ENCODE measurements at regions not wholly inside any gene's neighbourhood (a gene's known extent, or its start where the extent isn't known, plus 50 kb on each side); places are given as distances from the start of the nearest gene placed in this dataset.
"Not testable (repeated sequence)": the region's sequence is repeated elsewhere in the genome, so short reads cannot be mapped to it uniquely, and the experiment has no call there.

- Histone ChIP-seq H3K36me3 (ENCODE audit: insufficient read depth, low read length) (no peaks in the 10 kb centered on the region), H3K4me3 (ENCODE audit: low read length) (no peak overlapping the region), H3K27ac (ENCODE audit: low read depth in 1 of 2, low read length in 2 of 2) (no peak overlapping the region), H3K9me3 (ENCODE audit: control insufficient read depth in 1 of 2, insufficient read depth in 1 of 2, low read length in 2 of 2) (no peaks in the 10 kb centered on the region), H3K4me1 (ENCODE audit: insufficient read depth, low read length) (no peaks in the 10 kb centered on the region), H3K27me3 (ENCODE audit: control insufficient read depth in 1 of 2, insufficient read depth in 2 of 2, low read length in 2 of 2) (no peaks in the 10 kb centered on the region)
- DNase-seq: no peak
- Mint-ChIP-seq H3K4me1 (ENCODE audit: low read depth) (no peaks in the 10 kb centered on the region), H3K27me3 (no peaks in the 10 kb centered on the region), H3K36me3 (ENCODE audit: low read depth) (no peaks in the 10 kb centered on the region), H3K9me3 (no peaks in the 10 kb centered on the region), H3K4me3 (no peak overlapping the region), H3K27ac (no peak overlapping the region)
- ATAC-seq (ENCODE audit: poor library complexity): no peak
- no peak for TF ChIP-seq CTCF (IDR thresholded peaks at IDR 0.05)
- ChIA-PET CTCF (no interaction called here), POLR2A (no interaction called here)
- intact Hi-C loops (cut with DNase I, micrococcal nuclease): no loop called here
Observed at GRCh38 chr1:203559523-203559922, 65.6 kb downstream of the OPTC start.

GRCh38 chr1:203561761-203562160 lies 64.9 kb upstream of the ATP2B4 start:
- H3K27ac ChIP-seq (ENCODE audit: low read depth in 1 of 2, low read length in 2 of 2); H3K27ac Mint-ChIP-seq; H3K36me3 ChIP-seq (ENCODE audit: insufficient read depth, low read length); DNase-seq; intact Hi-C loops (cut with DNase I, micrococcal nuclease); H3K4me1 ChIP-seq (ENCODE audit: insufficient read depth, low read length); ATAC-seq (ENCODE audit: poor library complexity); H3K27me3 Mint-ChIP-seq; H3K4me3 Mint-ChIP-seq; H3K9me3 Mint-ChIP-seq; H3K27me3 ChIP-seq (ENCODE audit: control insufficient read depth in 1 of 2, insufficient read depth in 2 of 2, low read length in 2 of 2); H3K36me3 Mint-ChIP-seq (ENCODE audit: low read depth); H3K9me3 ChIP-seq (ENCODE audit: control insufficient read depth in 1 of 2, insufficient read depth in 1 of 2, low read length in 2 of 2); H3K4me3 ChIP-seq (ENCODE audit: low read length); POLR2A ChIA-PET; H3K4me1 Mint-ChIP-seq (ENCODE audit: low read depth): not testable (repeated sequence)
- CTCF ChIA-PET: interaction anchor here (1.0 kb wide), 1 partner anchor 16 kb away, joined by 3 read pairs; no protein-coding TSS in a partner anchor

DNA sequence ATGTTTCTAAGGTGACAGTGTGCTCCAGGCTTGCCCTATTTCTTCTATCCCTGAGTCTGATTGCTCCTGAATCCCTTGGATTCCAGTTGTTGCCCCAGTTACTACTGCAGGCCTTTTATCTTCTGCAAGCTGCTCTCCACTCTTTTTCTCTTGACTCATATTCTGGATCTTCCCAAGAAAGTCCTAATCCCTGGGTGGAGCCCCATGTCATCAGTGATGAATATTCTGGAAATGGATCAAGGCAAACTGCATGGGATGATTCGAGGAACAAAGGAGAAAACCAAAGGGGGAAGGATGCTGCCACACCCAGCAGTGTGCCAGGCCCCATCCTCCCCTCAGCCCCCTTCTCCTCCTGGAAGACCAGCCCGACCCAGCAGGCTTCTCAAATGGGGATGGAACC lies 63.3 kb upstream of the ATP2B4 start:
- no peaks in the 10 kb centered on the region for H3K27me3 Mint-ChIP-seq
- no peak overlapping the region for H3K4me3 Mint-ChIP-seq
- H3K9me3 Mint-ChIP-seq: no peaks in the 10 kb centered on the region
- H3K27ac Mint-ChIP-seq: no peak overlapping the region
- no peak for TF ChIP-seq CTCF (IDR thresholded peaks at IDR 0.05)
- DNase-seq (no peak), ATAC-seq (ENCODE audit: poor library complexity) (no peak)
- no peaks in the 10 kb centered on the region for H3K36me3 Mint-ChIP-seq (ENCODE audit: low read depth)
- no peaks in the 10 kb centered on the region for H3K36me3 ChIP-seq (ENCODE audit: insufficient read depth, low read length)
- ChIA-PET POLR2A (no interaction called here), CTCF (interaction anchor here (0.6 kb wide), 1 partner anchor 310 kb away, joined by 3 read pairs; no protein-coding TSS in a partner anchor)
- H3K27me3 ChIP-seq (ENCODE audit: control insufficient read depth in 1 of 2, insufficient read depth in 2 of 2, low read length in 2 of 2): no peaks in the 10 kb centered on the region
- no peaks in the 10 kb centered on the region for H3K4me1 Mint-ChIP-seq (ENCODE audit: low read depth)
- H3K4me1 ChIP-seq (ENCODE audit: insufficient read depth, low read length): no peaks in the 10 kb centered on the region
- H3K4me3 ChIP-seq (ENCODE audit: low read length): no peak overlapping the region
- intact Hi-C loops (cut with DNase I, micrococcal nuclease): no loop called here
- no peak overlapping the region for H3K27ac ChIP-seq (ENCODE audit: low read depth in 1 of 2, low read length in 2 of 2)
- no peaks in the 10 kb centered on the region for H3K9me3 ChIP-seq (ENCODE audit: control insufficient read depth in 1 of 2, insufficient read depth in 1 of 2, low read length in 2 of 2)

DNA sequence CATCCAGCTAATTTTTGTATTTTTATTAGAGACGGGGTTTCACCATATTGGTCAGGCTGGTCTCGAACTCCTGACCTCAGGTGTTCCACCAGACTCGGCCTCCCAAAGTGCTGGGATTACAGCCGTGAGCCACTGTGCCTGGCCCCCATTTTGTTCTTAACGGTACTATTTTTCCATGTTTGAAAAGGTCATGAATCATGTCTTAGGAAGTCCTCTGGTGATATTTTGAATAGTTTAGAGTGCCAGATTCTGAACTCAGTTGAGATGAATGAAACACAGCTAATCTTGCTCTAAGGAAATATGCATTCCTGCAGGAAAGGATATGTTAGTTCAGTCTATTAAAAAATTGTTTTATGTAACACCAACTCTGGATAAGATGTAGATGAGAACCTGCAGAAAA lies 62.6 kb upstream of the ATP2B4 start:
- Histone ChIP-seq H3K9me3 (ENCODE audit: control insufficient read depth in 1 of 2, insufficient read depth in 1 of 2, low read length in 2 of 2) (no peaks in the 10 kb centered on the region), H3K27me3 (ENCODE audit: control insufficient read depth in 1 of 2, insufficient read depth in 2 of 2, low read length in 2 of 2) (no peaks in the 10 kb centered on the region), H3K36me3 (ENCODE audit: insufficient read depth, low read length) (no peaks in the 10 kb centered on the region), H3K4me1 (ENCODE audit: insufficient read depth, low read length) (no peaks in the 10 kb centered on the region), H3K27ac (ENCODE audit: low read depth in 1 of 2, low read length in 2 of 2) (no peak overlapping the region), H3K4me3 (ENCODE audit: low read length) (no peak overlapping the region)
- Mint-ChIP-seq H3K9me3 (no peaks in the 10 kb centered on the region), H3K27me3 (no peaks in the 10 kb centered on the region), H3K36me3 (ENCODE audit: low read depth) (no peaks in the 10 kb centered on the region), H3K27ac (no peak overlapping the region), H3K4me3 (no peak overlapping the region), H3K4me1 (ENCODE audit: low read depth) (no peaks in the 10 kb centered on the region)
- intact Hi-C loops (cut with DNase I, micrococcal nuclease): no loop called here
- ChIA-PET CTCF (no interaction called here), POLR2A (no interaction called here)
- TF ChIP-seq CTCF (IDR thresholded peaks at IDR 0.05): no peak
- DNase-seq (no peak), ATAC-seq (ENCODE audit: poor library complexity) (no peak)
